ENCODE measurements at regions not wholly inside any gene's neighbourhood (a gene's known extent, or its start where the extent isn't known, plus 50 kb on each side); places are given as distances from the start of the nearest gene placed in this dataset.
"Not testable (repeated sequence)": the region's sequence is repeated elsewhere in the genome, so short reads cannot be mapped to it uniquely, and the experiment has no call there.

- TF ChIP-seq POLR2A (IDR thresholded peaks at IDR 0.05), result no peak
- no peak for TF ChIP-seq CTCF (IDR thresholded peaks at IDR 0.05)
- no peak overlapping the region for H3K4me3 ChIP-seq (ENCODE audit: low read depth, poor library complexity, severe bottlenecking)
- intact Hi-C loops (cut with DNase I; ENCODE audit: low total_unique reads), result no loop called here
- 67 to 74% methylated on average over 9 of the region's 9 CpGs for WGBS, 2 donors
- DNase-seq (ENCODE audit: low spot score in 2 of 2), result no peak
These were observed 265.5 kb downstream of the KCNJ2 start for GRCh38 chr17:70434536-70435490.

- H3K4me3 ChIP-seq (ENCODE audit: low read depth, poor library complexity, severe bottlenecking), result no peak overlapping the region
- TF ChIP-seq POLR2A (IDR thresholded peaks at IDR 0.05), result no peak
- TF ChIP-seq CTCF (IDR thresholded peaks at IDR 0.05), result no peak
- intact Hi-C loops (cut with DNase I; ENCODE audit: low total_unique reads), result no loop called here
- no peak for DNase-seq (ENCODE audit: low spot score in 2 of 2)
- WGBS, 2 donors, result 78 to 83% methylated on average over 5 of the region's 5 CpGs
These were observed 268.3 kb downstream of the KCNJ2 start for GRCh38 chr17:70437656-70438055.

DNA sequence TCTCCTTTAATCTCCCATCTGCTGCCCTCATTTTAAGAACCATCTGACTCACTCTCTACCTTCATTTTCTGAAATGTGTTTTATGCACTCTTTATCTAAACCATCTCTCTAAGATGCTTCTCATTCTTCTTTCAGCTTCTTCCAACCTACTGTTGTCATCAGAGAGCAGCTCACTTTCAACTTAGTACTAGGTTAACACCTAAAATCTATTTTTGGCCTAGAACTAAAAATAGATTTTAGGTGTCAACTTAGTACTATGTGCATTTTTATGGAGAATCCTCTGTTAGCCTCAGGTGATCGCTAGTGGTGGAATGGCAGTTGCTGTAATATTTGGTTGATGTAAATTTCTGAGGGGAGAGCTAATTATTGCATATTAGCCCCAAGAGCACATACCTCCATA is 277.1 kb downstream of the KCNJ2 start:
- no peak overlapping the region for H3K4me3 ChIP-seq (ENCODE audit: low read depth, poor library complexity, severe bottlenecking)
- DNase-seq (ENCODE audit: low spot score in 2 of 2), result no peak
- TF ChIP-seq POLR2A (IDR thresholded peaks at IDR 0.05) (no peak), CTCF (IDR thresholded peaks at IDR 0.05) (no peak)
- 83 to 89% methylated on average over 1 of the region's 1 CpG for WGBS, 2 donors
- intact Hi-C loops (cut with DNase I; ENCODE audit: low total_unique reads), result no loop called here

- WGBS, 2 donors, result 35 to 40% methylated on average over 2 of the region's 2 CpGs
These were observed 278.3 kb downstream of the KCNJ2 start for GRCh38 chr17:70447588-70447987.

DNA sequence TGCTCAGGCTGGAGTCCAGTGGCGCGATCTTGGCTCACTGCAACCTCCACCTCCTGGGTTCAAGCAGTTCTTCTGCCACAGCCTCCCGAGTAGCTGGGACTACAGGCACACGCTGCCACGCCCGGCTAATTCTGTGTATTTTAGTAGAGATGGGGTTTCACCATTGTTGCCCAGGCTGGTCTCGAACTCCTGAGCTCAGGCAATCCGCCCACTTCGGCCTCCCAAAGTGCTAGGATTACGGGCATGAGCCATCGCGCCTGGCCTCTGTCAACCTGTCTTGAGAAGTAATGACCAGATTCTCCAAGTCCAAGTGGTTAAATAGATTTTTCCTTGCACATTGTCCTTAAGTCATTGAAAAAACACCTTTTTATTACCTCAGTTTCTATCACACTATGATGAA is 283.7 kb downstream of the KCNJ2 start:
- 93 to 96% methylated on average over 12 of the region's 12 CpGs for WGBS, 2 donors
- DNase-seq (ENCODE audit: low spot score in 2 of 2); intact Hi-C loops (cut with DNase I; ENCODE audit: low total_unique reads); H3K4me3 ChIP-seq (ENCODE audit: low read depth, poor library complexity, severe bottlenecking): not testable (repeated sequence)

More at GRCh38 chr17:70447588-70447987, 278.3 kb downstream of the KCNJ2 start:
- no peak for DNase-seq (ENCODE audit: low spot score in 2 of 2)
- TF ChIP-seq POLR2A (IDR thresholded peaks at IDR 0.05) (no peak), CTCF (IDR thresholded peaks at IDR 0.05) (no peak)
- intact Hi-C loops (cut with DNase I; ENCODE audit: low total_unique reads), result no loop called here
- no peak overlapping the region for H3K4me3 ChIP-seq (ENCODE audit: low read depth, poor library complexity, severe bottlenecking)

- no peak for TF ChIP-seq CTCF (IDR thresholded peaks at IDR 0.05)
- no peak for TF ChIP-seq POLR2A (IDR thresholded peaks at IDR 0.05)
- intact Hi-C loops (cut with DNase I; ENCODE audit: low total_unique reads), result no loop called here
- 68 to 78% methylated on average over 4 of the region's 4 CpGs for WGBS, 2 donors
- no peak overlapping the region for H3K4me3 ChIP-seq (ENCODE audit: low read depth, poor library complexity, severe bottlenecking)
- DNase-seq (ENCODE audit: low spot score in 2 of 2), result no peak
These were observed 285.0 kb downstream of the KCNJ2 start for GRCh38 chr17:70454377-70454776.
